GM21390 (cell line): ENCODE measurements at regions not wholly inside any gene's neighbourhood (a gene's known extent, or its start where the extent isn't known, plus 50 kb on each side); places are given as distances from the start of the nearest gene placed in this dataset.
A peak's percentile ranks its signal among the peaks of the same experiment; 100 is the strongest.

Experiments used
- ATAC-seq: cut with Tn5 transposase; IDR thresholded peaks from one replicate; pipeline ENCODE4 v1.9.1; 2021; ENCODE audit not compliant: unreplicated experiment

DNA sequence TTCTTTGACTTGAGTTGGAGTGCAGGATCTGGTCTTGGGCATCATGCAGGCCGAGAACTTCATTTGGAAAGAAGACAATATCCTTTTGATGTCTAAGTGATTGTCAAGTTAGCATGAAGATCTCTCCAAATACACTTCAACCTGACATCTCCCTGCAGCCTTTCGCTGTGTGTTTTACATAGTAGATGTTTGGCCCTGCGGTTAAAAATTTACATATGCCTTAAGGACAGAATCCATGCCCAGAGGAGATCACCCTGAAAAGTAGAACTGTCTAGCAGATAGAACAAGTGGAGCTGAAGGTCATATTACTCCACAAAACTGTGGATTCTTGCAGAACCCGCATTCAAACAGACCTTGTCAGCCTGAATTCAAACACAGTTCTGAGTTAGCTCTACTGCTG lies 409.9 kb downstream of the LPIN1 start:
- ATAC-seq: no peak

DNA sequence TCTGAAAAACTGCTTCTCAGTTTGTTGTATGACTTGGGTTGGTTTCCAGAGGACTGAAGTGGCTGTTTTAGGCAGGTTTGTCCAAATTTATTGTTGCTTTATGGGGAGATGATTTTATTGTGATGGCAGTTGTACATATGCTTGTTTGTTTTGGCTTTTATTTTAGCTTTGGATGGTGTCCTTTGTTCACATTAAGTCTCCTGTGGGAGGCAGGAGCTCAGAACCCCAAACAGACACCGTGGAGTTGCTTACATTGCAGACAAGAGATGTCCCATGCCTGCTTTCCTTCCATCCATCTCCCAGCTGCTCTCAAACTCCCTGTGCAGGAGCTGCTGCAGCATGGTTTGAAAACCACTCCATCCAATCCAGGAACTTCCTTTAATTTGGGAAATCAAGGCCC lies 414.7 kb downstream of the LPIN1 start:
- ATAC-seq: no peak

DNA sequence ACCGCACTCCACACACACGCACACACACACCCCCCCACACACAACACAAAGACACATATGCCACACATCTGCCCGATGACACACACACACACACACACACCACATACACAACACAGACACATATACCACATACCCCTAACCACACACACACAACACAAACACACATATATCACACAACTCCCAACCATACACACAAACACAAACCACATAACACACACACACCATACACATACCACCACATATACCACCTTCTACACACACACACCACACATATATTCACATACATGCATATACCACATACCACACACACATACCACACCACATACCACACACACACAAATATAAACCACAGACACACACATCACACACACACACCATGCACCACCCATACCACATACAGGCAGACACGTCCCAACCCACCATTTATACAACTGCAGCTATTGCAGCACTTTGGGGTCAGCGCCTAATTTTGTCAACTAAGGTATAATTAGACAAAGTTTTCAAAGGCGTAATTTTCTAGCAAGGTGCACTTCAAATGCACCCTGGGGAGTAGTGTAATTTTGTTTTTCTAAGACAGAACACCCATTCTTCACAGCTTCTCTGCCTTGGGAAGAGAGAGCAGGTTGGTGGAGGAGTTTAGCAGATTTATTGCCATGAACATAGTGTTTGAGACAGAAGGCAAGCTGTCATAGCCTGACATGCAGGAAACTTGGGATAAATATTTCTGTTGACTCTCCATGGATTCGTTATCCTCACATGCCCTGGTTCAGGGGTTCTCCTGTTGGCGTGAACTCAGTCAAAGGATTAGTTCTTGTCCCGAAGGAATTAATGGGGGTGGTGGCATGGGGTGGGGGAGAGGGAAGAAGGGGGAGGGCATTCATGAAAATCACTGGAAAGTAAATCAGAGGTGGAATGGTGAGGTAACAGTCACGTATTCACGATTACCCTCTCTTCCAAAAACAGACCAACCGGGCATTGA lies 416.1 kb downstream of the LPIN1 start:
- no peak for ATAC-seq

DNA sequence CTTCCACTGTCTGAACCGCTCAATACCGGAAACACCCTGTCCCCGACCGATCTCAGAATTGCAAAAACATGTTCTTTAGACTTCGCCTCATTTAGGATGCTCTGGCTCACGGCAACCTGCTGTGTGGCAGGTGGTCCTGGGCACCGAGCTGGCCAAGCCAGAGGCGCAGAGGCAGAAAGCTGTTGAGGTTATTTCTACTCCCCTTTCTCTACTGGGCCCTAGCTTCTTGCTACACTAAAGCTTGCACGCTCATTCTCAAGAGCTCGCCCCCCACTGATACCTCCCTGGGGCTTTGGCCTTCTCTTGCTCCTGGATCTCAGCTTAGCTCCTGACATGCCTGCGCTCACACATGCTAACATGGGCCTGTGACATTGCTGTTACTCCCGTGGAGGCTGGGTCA lies 417.4 kb downstream of the LPIN1 start:
- no peak for ATAC-seq

DNA sequence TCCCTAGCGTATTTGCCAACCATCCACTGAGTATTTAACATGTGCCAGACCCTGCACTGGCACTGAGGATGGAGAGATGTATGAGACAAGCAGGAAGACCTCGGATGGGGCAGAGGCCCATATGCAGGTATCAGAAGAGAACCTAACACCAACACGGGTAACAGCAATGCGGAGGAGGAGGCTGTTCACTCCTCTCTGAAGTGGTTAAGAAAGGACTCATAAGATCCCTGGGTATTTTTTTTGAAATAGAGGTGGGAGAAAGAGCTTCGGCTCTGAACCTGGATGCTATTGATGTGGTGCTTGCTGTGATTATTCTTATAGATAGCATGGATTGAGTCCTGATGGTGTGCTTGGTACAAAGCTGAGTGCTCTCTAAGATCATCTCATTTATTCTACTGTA lies 418.3 kb downstream of the LPIN1 start:
- no peak for ATAC-seq

DNA sequence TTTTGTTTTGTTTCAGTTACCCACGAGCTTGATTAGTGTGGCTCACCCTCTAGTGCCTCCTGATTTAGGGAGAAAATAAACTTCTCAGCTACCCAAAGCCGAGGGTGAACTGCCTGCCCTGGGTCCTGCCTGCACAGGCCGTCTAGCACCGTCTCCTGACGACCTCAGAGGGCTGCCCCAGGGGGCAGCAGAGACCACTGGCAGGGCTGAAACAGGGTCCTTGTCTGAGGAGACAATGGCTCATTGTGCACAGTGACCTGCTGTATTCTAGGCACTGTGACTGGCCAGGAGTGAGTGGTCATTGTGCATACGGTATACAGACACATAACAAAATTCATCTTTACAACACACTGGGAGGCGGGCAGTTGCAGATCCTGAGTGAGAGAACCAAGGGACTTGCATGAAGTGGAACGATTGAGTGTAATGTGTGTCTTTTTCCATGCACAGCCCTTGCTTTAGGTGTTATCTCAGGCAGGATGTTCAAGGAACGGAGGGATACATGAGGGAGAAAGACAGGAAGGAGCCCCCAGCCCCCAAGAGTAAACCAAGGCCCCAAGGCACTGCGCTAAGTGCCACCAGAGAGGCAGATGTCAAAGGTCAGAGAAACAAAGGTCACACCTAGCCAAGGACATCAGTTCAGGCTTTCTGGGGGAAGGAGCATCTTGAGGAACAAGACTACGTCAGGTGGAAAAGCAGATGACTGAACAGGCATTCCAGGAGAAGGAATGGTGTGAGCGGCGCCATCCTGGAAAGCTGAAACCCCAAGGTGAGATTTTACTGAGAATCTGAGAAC lies 421.3 kb downstream of the LPIN1 start:
- ATAC-seq: no peak

DNA sequence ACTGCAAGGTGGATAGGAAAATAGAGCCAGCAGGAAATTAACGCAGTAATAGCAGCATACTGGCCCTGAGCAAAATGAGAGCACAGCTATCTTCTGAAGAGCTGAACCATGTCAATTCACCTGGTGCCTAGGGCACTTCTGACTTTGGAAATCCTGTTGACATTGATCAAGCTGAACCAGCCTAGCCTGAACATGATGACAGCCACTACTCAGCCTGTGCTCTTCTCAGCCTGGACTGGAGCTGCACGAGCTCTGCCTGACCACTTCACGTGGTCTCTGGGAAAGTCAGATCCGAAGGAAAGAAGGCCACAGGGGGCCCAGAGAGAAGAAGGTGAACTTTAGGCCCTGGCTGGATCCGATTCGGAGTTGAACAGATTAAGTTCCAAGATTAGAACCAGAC lies 421.9 kb downstream of the LPIN1 start:
- ATAC-seq: no peak

DNA sequence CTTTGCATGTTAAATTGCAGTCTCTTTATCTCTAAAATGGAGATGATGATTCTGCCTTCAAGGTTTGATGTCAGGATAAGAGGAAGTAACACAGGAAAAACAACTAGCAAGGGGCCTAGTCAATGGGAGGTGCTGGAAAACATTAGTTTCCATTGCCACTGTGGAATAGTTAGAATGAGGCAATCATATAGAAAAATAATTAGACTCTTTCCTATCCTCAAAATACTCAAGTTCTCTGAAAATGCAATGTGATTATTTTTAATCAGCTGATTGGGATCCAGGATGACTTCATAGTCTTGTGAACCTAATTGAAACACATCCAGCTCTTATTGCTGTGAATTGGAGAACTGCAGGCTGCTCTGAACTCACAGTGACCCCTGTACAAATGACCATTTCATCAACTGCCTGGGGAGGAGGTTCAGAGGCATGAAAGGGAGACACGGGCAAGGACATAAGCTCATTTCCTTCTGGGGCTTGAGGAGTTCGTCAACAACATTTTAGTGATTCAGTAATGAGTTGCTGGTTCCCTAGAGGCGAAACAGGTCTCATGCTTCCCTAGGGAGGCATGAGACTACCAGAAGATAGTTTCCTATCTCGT lies 422.5 kb downstream of the LPIN1 start:
- no peak for ATAC-seq

DNA sequence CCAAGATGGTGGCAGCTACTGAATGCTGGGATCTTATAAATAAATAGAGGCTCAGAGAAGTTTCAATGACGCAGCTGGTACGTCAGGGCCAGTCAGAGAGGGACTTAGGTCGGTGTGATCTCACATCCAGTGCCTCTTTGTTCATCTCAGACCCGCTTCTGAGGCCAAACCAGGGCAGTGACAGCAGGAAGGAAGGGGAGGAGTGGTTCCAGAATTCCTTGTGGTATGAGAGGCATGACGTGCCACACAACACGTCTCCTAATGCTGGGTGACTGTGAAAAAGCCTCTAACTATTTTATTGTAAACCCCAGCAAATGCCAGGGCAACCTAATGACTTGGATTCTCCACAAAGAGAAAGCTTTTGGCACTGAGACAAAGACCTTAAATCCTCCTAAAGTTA lies 423.3 kb downstream of the LPIN1 start:
- ATAC-seq: no peak

DNA sequence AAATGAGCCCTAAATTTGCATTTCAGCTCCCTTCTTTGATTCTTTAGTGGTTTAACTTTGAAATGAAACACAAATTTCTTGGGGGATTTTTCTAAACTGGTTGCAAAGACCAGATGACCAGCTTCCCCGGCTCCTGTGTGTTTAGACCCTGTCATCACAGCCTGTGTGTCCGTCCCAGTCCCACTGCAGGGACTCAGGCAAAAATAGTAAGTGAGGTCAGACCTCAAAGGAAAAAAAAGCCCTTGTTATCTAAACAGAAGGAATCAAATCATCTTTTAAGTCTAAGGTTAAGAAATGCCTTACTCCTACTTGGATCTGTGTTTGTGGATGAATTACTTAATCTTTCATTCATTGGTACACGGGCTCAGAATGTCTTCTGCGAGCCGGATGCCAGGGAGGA lies 423.7 kb downstream of the LPIN1 start:
- ATAC-seq: no peak

DNA sequence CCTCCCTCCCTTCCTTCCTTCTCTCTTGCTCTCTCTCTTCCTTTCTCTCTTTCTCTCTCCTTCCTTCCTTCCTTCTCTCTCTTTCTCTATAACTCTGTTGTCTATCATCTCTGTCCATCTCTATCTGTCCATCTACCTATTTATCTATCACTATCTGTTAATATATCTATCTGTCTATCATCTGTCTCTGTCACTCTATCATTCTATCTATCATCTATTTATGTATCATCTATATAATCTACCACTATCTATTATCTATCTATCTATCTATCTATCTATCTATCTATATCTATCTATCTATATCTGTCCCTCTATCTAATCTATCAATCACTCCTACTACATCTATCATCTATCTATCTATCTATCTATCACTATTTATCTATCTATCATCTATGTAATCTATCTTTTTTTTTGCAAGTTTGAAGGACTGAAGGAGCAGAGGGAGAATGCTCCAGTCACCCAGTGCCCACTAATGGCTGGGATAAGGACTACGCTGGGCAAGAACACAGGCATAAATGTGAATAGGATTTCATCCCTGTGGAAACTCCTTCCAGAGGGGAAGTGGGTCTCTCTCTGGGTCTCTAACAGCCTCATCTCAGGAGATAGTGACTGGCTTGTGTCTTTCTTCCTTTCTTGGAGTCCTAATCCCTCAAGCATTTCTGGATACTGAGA lies 427.0 kb downstream of the LPIN1 start:
- no peak for ATAC-seq

DNA sequence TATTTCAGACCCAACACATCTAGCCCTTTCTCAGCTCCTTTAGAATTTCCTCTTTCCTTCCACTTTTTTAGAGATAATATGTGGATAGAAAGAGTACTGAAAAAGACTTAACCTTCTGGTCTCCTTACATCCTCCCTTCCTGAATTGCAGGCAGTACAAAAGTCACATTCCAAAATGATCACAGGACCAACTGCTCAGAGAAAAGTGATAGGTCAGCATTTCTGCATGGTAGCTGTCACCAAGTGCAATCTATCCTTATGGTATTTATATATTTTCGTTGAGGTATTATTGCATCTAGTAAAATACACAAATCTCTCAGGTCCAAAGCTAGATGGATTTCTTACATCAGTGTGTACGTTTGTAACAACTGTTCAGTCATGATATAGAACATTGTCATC lies 427.5 kb downstream of the LPIN1 start:
- ATAC-seq: no peak

DNA sequence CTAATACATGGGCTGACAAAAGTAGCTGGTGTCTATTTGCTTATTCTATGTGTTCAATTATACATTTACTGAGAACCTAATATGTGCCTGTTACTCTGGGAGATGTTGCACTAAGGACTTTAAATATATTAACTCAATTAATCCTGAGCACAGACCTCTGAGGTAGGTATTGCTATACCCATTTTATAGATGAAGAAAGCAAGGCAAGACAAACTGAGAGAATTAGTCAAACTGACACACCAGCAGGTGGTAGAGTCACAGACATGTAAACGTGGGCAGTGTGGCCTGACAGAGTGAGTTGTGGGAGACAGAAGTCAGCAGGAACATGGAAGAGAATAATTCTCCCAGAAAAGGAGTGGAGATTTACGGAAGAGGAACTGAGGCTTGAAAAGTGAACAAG lies 428.9 kb downstream of the LPIN1 start:
- ATAC-seq: no peak

DNA sequence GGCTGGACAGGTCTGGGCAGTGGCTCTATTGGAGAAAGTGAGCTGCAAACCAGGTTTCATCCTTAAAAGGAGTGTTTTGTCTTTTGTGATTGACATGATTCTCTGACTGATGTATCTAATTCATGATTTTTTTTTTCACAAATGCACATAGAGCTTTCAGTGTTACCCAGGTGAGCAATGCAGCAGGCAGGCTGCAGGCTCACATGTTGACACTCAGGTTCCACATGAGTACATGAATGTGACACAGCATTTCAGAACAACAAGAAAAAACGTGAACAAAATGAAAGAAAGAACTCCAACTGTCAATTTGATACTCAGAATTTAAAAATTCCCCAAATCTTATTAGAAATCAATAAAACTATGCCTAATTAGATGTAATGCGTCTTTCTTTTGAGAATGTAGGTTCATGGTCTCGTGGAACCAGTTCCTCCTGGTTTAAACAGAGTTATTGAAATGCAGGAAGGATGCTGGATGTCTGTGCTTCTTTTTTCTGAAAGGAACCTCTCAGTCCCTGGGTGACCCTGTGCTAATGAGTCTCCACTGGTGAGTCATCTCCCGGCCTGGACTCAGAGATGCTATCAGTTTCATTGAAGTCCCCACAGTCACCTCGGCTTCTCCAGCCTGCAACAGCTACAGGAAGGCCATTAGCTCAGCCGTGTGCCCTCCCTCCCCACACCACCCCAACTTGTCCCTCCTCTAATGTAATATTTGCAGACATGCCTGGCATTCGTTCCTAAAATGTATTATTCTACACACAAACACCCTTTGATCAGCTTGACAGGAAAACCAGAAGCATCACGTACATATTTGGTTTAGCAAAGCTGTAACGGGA lies 430.4 kb downstream of the LPIN1 start:
- peak; percentile 80 for ATAC-seq

DNA sequence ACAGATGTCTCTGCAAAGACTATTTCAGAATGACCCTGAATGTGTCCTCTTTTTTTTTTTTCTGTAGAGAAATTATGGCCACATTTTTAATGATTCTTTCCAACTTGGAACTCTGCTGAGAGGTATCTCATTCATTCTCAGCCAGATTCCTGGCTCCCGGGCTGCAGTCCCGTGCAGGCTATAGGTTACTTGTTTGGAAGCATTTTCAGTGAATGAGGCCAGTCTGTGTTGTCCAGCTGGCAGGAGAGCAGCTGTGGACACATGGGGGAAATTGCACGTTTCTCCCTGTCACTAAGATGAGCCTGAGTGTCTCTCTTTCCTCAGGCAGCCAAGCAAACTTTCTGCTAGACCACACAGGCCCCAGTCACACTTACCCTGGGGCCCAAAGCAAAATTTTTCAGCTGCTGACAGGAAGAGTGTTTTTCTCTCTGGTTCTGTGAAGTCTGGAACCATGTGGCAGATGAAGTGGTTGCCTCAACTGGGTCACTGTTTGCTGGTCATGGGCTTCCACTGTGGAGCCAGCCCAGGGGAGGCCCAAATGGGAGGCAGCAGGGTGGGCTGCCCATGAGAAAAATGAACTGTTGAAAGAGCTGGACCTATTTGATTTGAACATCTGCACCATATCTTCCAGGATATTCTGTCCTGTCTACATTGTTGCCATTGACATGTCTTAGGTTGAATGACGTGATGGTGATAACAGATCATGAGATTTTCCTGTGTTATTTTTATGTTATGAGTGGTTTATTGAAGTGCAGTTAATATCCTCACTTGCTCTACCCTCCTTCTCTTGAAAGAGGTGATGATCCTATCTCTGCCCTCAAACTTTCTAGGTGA lies 431.2 kb downstream of the LPIN1 start:
- peak; percentile 70 for ATAC-seq

DNA sequence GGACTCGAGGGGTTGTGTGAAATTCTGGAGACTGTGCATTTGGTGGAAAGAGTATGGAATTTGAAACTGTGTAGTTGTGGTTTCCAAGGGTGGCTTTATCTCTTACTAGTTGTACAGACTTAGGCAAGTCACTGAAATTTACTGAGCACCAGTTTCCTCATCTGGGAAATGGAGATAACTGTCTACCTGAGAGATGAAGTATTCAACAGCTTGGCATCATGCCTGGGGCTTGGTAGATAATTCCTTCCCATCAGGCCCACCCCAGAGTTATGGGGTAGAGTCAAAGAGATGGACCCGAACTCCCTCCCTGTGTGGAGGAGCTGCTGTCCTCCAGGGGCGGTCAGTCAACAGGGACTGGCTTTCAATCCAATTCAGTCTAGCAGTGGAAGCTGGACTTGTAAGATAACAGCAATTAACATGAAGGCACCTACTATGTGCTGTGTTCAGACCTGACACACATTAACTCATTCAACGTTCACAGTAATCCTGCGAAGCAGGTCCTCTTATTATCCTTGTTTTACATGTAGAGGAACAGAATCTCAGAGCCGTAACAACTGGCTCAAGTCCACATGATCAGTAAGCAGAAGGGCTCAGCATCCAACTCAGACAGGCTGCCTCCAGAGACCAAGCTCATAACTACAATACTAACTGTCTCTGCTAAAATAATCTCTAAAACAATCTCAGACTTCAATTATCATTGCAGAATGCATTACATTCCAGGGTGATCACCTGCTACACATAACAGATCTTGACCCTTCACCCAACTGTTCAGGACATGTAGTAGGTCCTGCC lies 432.1 kb downstream of the LPIN1 start:
- ATAC-seq: no peak

DNA sequence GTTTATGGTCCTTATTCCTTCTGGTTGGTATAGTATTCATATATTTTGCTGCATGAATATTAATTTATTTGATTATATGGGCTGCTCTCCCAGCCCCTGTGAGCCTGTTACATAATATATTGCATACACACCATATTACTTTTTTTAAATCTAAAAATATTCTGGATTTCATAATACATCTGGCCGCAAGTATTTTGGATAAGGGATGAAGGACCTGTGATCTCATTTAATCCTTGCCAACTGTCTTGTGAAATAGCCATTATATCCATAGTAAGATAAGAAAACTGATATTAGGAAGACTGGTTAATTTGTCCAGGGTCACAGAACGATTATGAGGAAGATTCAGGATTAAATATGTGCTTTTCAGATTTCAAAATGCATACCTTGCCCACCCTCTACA lies 433.6 kb downstream of the LPIN1 start:
- ATAC-seq: no peak

DNA sequence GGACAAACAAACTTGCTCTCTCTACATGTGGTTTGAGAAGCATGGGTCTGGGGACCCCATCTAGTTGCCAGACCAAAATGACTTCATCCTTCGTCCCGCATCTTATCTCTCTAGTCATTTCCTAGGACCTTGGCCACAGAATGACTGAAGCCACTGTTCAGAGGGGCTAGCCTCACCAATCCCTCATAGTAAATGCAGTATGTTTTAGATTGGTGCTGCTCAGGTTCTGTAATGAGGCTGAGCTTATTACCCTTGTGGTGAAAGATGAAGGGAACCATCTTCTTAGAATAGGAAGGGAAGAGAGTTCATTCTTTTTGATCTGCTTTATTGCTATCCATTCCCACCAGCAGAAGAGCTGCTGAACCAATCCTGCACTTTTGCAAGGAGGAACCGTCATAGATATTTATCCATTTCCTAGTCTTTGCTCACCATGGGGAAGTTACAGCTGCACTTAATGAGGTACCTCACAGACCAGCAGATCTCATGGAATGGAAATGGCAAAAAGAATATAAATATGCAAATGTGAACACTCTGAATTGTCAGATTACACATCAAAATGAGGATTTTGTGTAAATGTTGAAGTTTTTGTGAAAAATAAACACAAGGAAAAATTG lies 436.7 kb downstream of the LPIN1 start:
- ATAC-seq: no peak
